CD4-positive, alpha-beta T cell (primary cell): ENCODE measurements at regions not wholly inside any gene's neighbourhood (a gene's known extent, or its start where the extent isn't known, plus 50 kb on each side); places are given as distances from the start of the nearest gene placed in this dataset.

Experiments used
- ATAC-seq: fragments of 200-7000 bp; cut with Tn5 transposase; one replicate; pipeline ENCODE4 v1.10.0; 2022; ENCODE audit warnings: mild to moderate bottlenecking; ENCODE audit not compliant: poor library complexity
- CTCF ChIA-PET: fragments of 350-600 bp; sonication (Branson Sonifier 250); formaldehyde crosslinking; loops from one replicate; lab custom pipeline; 2021; ENCODE audit warnings: antibody characterized with exemption, inconsistent platforms; lab: Charles Lee
- POLR2A ChIA-PET: fragments of 350-600 bp; sonication (Branson Sonifier 250); formaldehyde crosslinking; loops from one replicate; lab custom pipeline; 2021; ENCODE audit warnings: antibody characterized with exemption, inconsistent platforms; lab: Charles Lee
- DNase-seq, 14 experiments: peaks; one replicate each; pipeline ENCODE4 v3.0.0-alpha.2; 2013 to 2020; ENCODE audit warnings: mixed read lengths in 2 of 14
- H3K27ac ChIP-seq, 2 donors: one replicate each; pipeline versions ENCODE4 v1.5.1 to v1.7.0; 2013; ENCODE audit warnings: low read length in 2 of 2, low read depth in 1 of 2, mild to moderate bottlenecking in 1 of 2
- H3K27me3 ChIP-seq, 2 experiments: 1 replicate in 1 of 2; 2 replicates in 1 of 2; pipeline versions ENCODE4 v1.6.1 to v1.7.0; 2013; ENCODE audit warnings: low read length in 2 of 2, control low read depth in 1 of 2, mild to moderate bottlenecking in 1 of 2, moderate library complexity in 1 of 2; ENCODE audit not compliant: insufficient read depth in 2 of 2, control insufficient read depth in 1 of 2
- H3K36me3 ChIP-seq: one replicate; pipeline ENCODE4 v1.6.1; 2013; ENCODE audit warnings: low read length, control low read depth; ENCODE audit not compliant: insufficient read depth
- H3K4me1 ChIP-seq: one replicate; pipeline ENCODE4 v1.6.1; 2013; ENCODE audit warnings: low read length, control low read depth; ENCODE audit not compliant: insufficient read depth
- H3K4me3 ChIP-seq: one replicate; pipeline ENCODE4 v1.5.1; 2013; ENCODE audit warnings: mild to moderate bottlenecking, low read length, moderate library complexity
- H3K9me3 ChIP-seq, 2 experiments: 1 replicate in 1 of 2; 2 replicates in 1 of 2; pipeline versions ENCODE4 v1.6.1 to v1.7.0; 2013; ENCODE audit warnings: low read length in 2 of 2, mild to moderate bottlenecking in 2 of 2, control low read depth in 1 of 2, moderate library complexity in 1 of 2; ENCODE audit not compliant: control insufficient read depth in 1 of 2, insufficient read depth in 1 of 2
- H3K27ac Mint-ChIP-seq: one replicate; pipeline ENCODE4 v1.8.0; 2020; ENCODE audit warnings: mixed read lengths
- H3K27me3 Mint-ChIP-seq: one replicate; pipeline ENCODE4 v1.8.0; 2021; ENCODE audit warnings: mixed read lengths
- H3K36me3 Mint-ChIP-seq: one replicate; pipeline ENCODE4 v1.8.0; 2021; ENCODE audit warnings: low read depth, mixed read lengths
- H3K4me1 Mint-ChIP-seq: one replicate; pipeline ENCODE4 v1.8.0; 2021; ENCODE audit warnings: low read depth, mixed read lengths
- H3K4me3 Mint-ChIP-seq: one replicate; pipeline ENCODE4 v1.8.0; 2020; ENCODE audit warnings: mild to moderate bottlenecking, mixed read lengths
- H3K9me3 Mint-ChIP-seq: one replicate; pipeline ENCODE4 v1.8.0; 2020; ENCODE audit warnings: mixed read lengths
- CTCF ChIP-seq: fragments of 200-600 bp; IDR thresholded peaks from one replicate; pipeline ENCODE4 v1.8.0; 2022; ENCODE audit warnings: antibody characterized with exemption, mild to moderate bottlenecking
- intact Hi-C, 2 experiments: fragments of 100-400 bp; cut with DNase I in 1 of 2; cut with micrococcal nuclease in 1 of 2; formaldehyde crosslinking; loops; one replicate each; pipeline versions ENCODE4 v1.15.1 to v1.9.0; 2023 to 2025; cut with DNase I, micrococcal nuclease

DNA sequence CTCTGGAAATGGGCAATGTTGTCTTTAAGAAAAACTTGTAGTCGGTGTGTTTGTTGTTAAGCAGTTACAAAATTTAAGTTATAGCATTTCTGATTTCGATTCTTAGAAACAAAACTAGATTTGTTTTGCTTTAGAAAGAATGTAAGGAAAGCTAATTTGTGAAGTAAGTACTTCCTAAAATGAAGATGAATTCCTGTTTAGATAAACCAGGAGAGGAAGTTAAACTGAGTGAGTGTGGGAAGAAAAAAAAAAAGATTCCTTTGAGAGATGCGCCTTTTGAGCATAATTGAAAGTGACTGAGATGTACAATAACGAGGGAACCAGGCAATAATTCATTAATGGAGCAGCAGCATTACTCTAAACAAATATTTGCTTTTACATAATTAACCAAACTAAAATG is 52.4 kb upstream of the ALOX12 start:
- Mint-ChIP-seq H3K4me1 (peaks cover 14% of the 10 kb centered on the region), H3K4me3 (no peak overlapping the region), H3K9me3 (no peaks in the 10 kb centered on the region), H3K27ac (no peak overlapping the region), H3K27me3 (no peaks in the 10 kb centered on the region), H3K36me3 (no peaks in the 10 kb centered on the region)
- Histone ChIP-seq H3K27ac (no peak overlapping the region), H3K9me3 (no peaks in the 10 kb centered on the region), H3K27me3 (no peaks in the 10 kb centered on the region), H3K4me1 (peaks cover 9% of the 10 kb centered on the region), H3K36me3 (no peaks in the 10 kb centered on the region), H3K4me3 (no peak overlapping the region)
- DNase-seq = no peak
- no peak for ATAC-seq
- intact Hi-C loops = no loop called here
- POLR2A ChIA-PET = no interaction called here
- no peak for TF ChIP-seq CTCF
- CTCF ChIA-PET = interaction anchor here (0.7 kb wide), 1 partner anchor 79 kb away, joined by 3 read pairs; no protein-coding TSS in a partner anchor
